NOMO-1 treated with DMSO at 0.1 percent for 48 hours (cell line): ENCODE measurements at regions not wholly inside any gene's neighbourhood (a gene's known extent, or its start where the extent isn't known, plus 50 kb on each side); places are given as distances from the start of the nearest gene placed in this dataset.
A peak's percentile ranks its signal among the peaks of the same experiment; 100 is the strongest.
"Not testable (repeated sequence)": the region's sequence is repeated elsewhere in the genome, so short reads cannot be mapped to it uniquely, and the experiment has no call there.

Experiments
- DNase-seq: peaks from one replicate; lab custom pipeline; 2025; ENCODE audit not compliant: unreplicated experiment; lab: John Stamatoyannopoulos, UW

GRCh38 chr6:49118478-49118877 is 344.6 kb downstream of the MMUT start:
- no peak for DNase-seq

GRCh38 chr6:49110916-49111315 is 352.1 kb downstream of the MMUT start:
- DNase-seq = no peak

GRCh38 chr6:49097664-49098063 is 365.4 kb downstream of the MMUT start:
- not testable (repeated sequence) for DNase-seq

- peak; percentile 1 for DNase-seq
Measured at GRCh38 chr6:49097116-49097515, 365.9 kb downstream of the MMUT start.

GRCh38 chr6:49088631-49089030 is 374.4 kb downstream of the MMUT start:
- no peak for DNase-seq

- no peak for DNase-seq
Measured at GRCh38 chr6:49087369-49087768, 375.7 kb downstream of the MMUT start.

- no peak for DNase-seq
Measured at GRCh38 chr6:49082611-49083010, 380.4 kb downstream of the MMUT start.

- DNase-seq = no peak
Measured at GRCh38 chr6:49072885-49073620, 390.0 kb downstream of the MMUT start.

GRCh38 chr6:49072146-49072545 is 390.9 kb downstream of the MMUT start:
- DNase-seq = no peak

GRCh38 chr6:49070411-49070810 is 392.6 kb downstream of the MMUT start:
- no peak for DNase-seq

- no peak for DNase-seq
Measured at GRCh38 chr6:49054311-49054710, 408.7 kb downstream of the MMUT start.

- no peak for DNase-seq
Measured at GRCh38 chr6:49052901-49053300, 410.2 kb downstream of the MMUT start.

GRCh38 chr6:49051281-49051680 is 411.8 kb downstream of the MMUT start:
- no peak for DNase-seq

- DNase-seq = no peak
Measured at GRCh38 chr6:49050584-49050983, 412.5 kb downstream of the MMUT start.

- no peak for DNase-seq
Measured at GRCh38 chr6:49038294-49038822, 424.7 kb downstream of the MMUT start.

GRCh38 chr6:49030251-49031020 is 432.6 kb downstream of the MMUT start:
- DNase-seq = no peak

- DNase-seq = no peak
Measured at GRCh38 chr6:49027644-49028043, 435.4 kb downstream of the MMUT start.

- no peak for DNase-seq
Measured at GRCh38 chr6:49025273-49026240, 437.5 kb downstream of the MMUT start.

- no peak for DNase-seq
Measured at GRCh38 chr6:49004801-49005200, 458.3 kb downstream of the MMUT start.

- DNase-seq = no peak
Measured at GRCh38 chr6:49003348-49003747, 459.7 kb downstream of the MMUT start.
